NOMO-1 treated with dmso at 0.1 percent for 144 hours (cell line): ENCODE measurements at regions not wholly inside any gene's neighbourhood (a gene's known extent, or its start where the extent isn't known, plus 50 kb on each side); places are given as distances from the start of the nearest gene placed in this dataset.
A peak's percentile ranks its signal among the peaks of the same experiment; 100 is the strongest.
"Not testable (repeated sequence)": the region's sequence is repeated elsewhere in the genome, so short reads cannot be mapped to it uniquely, and the experiment has no call there.

Experiments
- DNase-seq: peaks from one replicate; lab custom pipeline; 2025; ENCODE audit not compliant: unreplicated experiment; lab: John Stamatoyannopoulos, UW

- no peak for DNase-seq
These were observed 76.2 kb downstream of the RIN2 start for GRCh38 chr20:19834287-19834686.

- DNase-seq, result no peak
These were observed 76.7 kb downstream of the RIN2 start for GRCh38 chr20:19834783-19835182.

- no peak for DNase-seq
These were observed 77.6 kb downstream of the RIN2 start for GRCh38 chr20:19835533-19836222.

- DNase-seq, result no peak
These were observed 80.4 kb downstream of the RIN2 start for GRCh38 chr20:19838468-19838867.

GRCh38 chr20:19839053-19839452 lies 81.0 kb downstream of the RIN2 start:
- DNase-seq, result no peak

GRCh38 chr20:19840111-19840710 lies 82.2 kb downstream of the RIN2 start:
- no peak for DNase-seq

- no peak for DNase-seq
These were observed 83.7 kb downstream of the RIN2 start for GRCh38 chr20:19841740-19842139.

- DNase-seq, result not testable (repeated sequence)
These were observed 86.8 kb downstream of the RIN2 start for GRCh38 chr20:19844850-19845249.

GRCh38 chr20:19847383-19847782 lies 89.3 kb downstream of the RIN2 start:
- no peak for DNase-seq

GRCh38 chr20:19849341-19850197 lies 91.5 kb downstream of the RIN2 start:
- no peak for DNase-seq

- no peak for DNase-seq
These were observed 92.1 kb downstream of the RIN2 start for GRCh38 chr20:19850198-19850533.

GRCh38 chr20:19851861-19852260 lies 93.8 kb downstream of the RIN2 start:
- DNase-seq, result no peak

- DNase-seq, result no peak
These were observed 97.4 kb downstream of the RIN2 start for GRCh38 chr20:19855416-19855815.

GRCh38 chr20:19858466-19859371 lies 100.7 kb downstream of the RIN2 start:
- DNase-seq, result no peak

GRCh38 chr20:19859444-19859843 lies 101.4 kb downstream of the RIN2 start:
- DNase-seq, result no peak

GRCh38 chr20:19860737-19861136 lies 102.7 kb downstream of the RIN2 start:
- DNase-seq, result no peak

GRCh38 chr20:19861147-19861759 lies 103.2 kb downstream of the RIN2 start:
- no peak for DNase-seq

- DNase-seq, result no peak
These were observed 106.1 kb downstream of the RIN2 start for GRCh38 chr20:19864130-19864529.

- no peak for DNase-seq
These were observed 108.0 kb downstream of the RIN2 start for GRCh38 chr20:19866070-19866469.

GRCh38 chr20:19867074-19867473 lies 109.0 kb downstream of the RIN2 start:
- DNase-seq, result no peak

- peak; percentile 77 for DNase-seq
These were observed 109.9 kb downstream of the RIN2 start for GRCh38 chr20:19867940-19868371.
